Uterus (tissue), 3 donors: ENCODE measurements at regions not wholly inside any gene's neighbourhood (a gene's known extent, or its start where the extent isn't known, plus 50 kb on each side); places are given as distances from the start of the nearest gene placed in this dataset.

ENCODE experiments used
- DNase-seq, 2 donors: peaks; one replicate each; pipeline ENCODE4 v3.0.0-alpha.2; 2019 to 2020
- H3K27ac ChIP-seq, 2 donors: fragments of 200-600 bp; sonication (generic); 1 replicate in 1 of 2; 2 replicates in 1 of 2; pipeline ENCODE4 v1.5.1; 2016 to 2018
- H3K27me3 ChIP-seq, 2 donors: fragments of 200-600 bp; sonication (generic); one replicate each; pipeline ENCODE4 v1.5.1; 2018 to 2019; ENCODE audit warnings: control low read depth in 1 of 2
- H3K36me3 ChIP-seq, 2 donors: fragments of 200-600 bp; sonication (generic); one replicate each; pipeline ENCODE4 v1.5.1; 2019; ENCODE audit warnings: control low read depth in 1 of 2
- H3K4me1 ChIP-seq, 2 donors: fragments of 200-600 bp; sonication (generic); one replicate each; pipeline ENCODE4 v1.5.1; 2018 to 2019; ENCODE audit warnings: control low read depth in 1 of 2
- H3K4me3 ChIP-seq, 2 donors: fragments of 200-600 bp; sonication (generic); 1 replicate in 1 of 2; 2 replicates in 1 of 2; pipeline ENCODE4 v1.5.1; 2018 to 2019; ENCODE audit warnings: mild to moderate bottlenecking in 1 of 2
- H3K9me3 ChIP-seq, 2 donors: fragments of 200-600 bp; sonication (generic); one replicate each; pipeline ENCODE4 v1.5.1; 2019; ENCODE audit warnings: control low read depth in 1 of 2
- POLR2A ChIP-seq, 2 donors: fragments of 450-650 bp; IDR thresholded peaks; one replicate each; pipeline ENCODE4 v1.6.1; 2016; ENCODE audit warnings: antibody characterized with exemption in 2 of 2, mild to moderate bottlenecking in 1 of 2, moderate library complexity in 1 of 2
- intact Hi-C: fragments of 100-400 bp; cut with DNase I; formaldehyde crosslinking; loops from one replicate; pipeline ENCODE4 v1.15.1; 2023; ENCODE audit warnings: low total_unique reads
- TF ChIP-seq, protein P1 (sequence below), 4 experiments: fragments of 200-600 bp in 2 of 4; fragments of 450-650 bp in 2 of 4; sonication (generic) in 2 of 4; IDR thresholded peaks; one replicate each; pipeline ENCODE4 v1.5.1; 2016 to 2019; ENCODE audit warnings: antibody characterized with exemption in 4 of 4, mild to moderate bottlenecking in 2 of 4, moderate library complexity in 1 of 4
- donor health status: DM: yes; HTN: yes; CAD: no.

DNA sequence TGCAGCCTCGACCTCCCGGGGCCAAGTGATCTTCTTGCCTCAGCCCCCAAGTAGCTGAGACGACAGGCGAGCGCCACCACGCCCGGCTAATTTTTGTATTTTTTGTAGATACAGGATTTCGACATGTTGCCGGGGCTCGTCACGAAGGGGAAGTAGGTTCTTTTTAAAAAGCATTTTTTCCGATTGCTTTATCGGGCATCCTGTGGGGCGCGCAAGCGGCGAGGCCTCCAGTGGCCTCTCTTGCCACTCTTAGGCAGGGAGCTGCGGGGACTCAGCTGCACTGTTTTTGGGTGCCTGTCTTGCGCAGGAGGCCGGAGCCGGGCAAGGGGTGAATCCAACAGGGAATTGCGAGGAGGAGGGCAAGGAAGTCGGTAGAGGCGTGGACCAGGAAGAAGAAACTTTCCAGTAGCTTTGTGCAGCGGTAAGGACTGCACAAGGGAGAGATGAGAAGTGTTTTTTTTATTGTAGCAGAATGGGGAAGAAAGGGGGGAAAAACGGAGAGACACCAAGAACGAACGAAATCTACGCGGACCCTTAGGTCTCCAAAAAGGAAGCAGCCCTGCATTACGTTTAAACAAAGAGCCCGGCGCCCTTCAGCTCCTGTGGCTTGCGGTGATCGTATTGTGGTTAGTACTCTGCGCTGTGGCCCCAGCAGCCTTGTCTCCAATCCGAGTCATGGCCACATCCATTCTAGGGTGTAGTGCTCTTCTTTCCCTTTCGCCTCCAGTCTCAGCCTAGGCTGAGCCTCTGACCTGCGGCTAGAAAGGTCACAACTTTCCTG is 164.8 kb downstream of the PPIAL4G start:
- TF ChIP-seq, protein P1, sequence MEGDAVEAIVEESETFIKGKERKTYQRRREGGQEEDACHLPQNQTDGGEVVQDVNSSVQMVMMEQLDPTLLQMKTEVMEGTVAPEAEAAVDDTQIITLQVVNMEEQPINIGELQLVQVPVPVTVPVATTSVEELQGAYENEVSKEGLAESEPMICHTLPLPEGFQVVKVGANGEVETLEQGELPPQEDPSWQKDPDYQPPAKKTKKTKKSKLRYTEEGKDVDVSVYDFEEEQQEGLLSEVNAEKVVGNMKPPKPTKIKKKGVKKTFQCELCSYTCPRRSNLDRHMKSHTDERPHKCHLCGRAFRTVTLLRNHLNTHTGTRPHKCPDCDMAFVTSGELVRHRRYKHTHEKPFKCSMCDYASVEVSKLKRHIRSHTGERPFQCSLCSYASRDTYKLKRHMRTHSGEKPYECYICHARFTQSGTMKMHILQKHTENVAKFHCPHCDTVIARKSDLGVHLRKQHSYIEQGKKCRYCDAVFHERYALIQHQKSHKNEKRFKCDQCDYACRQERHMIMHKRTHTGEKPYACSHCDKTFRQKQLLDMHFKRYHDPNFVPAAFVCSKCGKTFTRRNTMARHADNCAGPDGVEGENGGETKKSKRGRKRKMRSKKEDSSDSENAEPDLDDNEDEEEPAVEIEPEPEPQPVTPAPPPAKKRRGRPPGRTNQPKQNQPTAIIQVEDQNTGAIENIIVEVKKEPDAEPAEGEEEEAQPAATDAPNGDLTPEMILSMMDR (IDR thresholded peaks at IDR 0.05): no peak
- no peak for DNase-seq
- peak overlapping the region in 1 of 2 donors; percentile 6 for H3K4me3 ChIP-seq
- no peaks in the 10 kb centered on the region for H3K27me3 ChIP-seq
- intact Hi-C loops: no loop called here
- no peaks in the 10 kb centered on the region for H3K4me1 ChIP-seq
- no peaks in the 10 kb centered on the region for H3K36me3 ChIP-seq
- H3K9me3 ChIP-seq: no peaks in the 10 kb centered on the region
- no peak overlapping the region for H3K27ac ChIP-seq

DNA sequence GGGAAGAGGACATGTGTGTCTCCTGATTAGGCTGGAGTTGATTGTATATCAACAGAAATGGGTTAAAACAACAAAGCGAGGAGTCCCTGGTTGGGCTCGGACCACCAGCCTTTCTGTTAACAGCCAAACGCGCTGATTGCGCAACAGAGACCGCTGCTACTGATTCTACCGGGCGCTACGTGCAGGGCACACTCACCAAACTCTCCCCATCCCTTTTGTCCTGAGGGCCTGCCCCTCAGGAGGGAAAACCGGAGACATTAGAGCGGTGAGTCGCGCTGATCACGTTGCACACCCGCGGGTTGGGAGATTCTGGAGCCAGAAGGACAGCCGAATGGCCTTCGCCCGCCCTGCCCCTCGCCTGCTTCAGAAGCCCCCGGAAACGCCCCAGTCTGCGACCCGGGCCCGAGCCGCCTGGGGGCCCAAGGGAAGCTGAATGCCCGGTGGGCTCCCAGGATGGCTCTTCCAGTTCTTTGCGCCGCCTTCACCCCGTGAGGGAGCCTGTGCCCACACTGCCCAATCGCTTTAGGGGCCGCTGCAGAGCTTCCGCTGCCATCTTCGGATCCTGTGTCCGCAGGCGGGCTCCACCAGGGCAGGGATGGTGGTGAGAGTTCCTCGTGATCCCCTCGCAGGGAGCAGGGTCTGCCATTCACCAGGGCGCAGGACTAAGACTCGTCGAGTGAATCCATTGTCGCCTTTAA is 165.4 kb upstream of the NBPF11 start:
- Histone ChIP-seq H3K27me3 (no peaks in the 10 kb centered on the region), H3K4me3 (no peak overlapping the region), H3K4me1 (no peaks in the 10 kb centered on the region), H3K36me3 (no peaks in the 10 kb centered on the region), H3K9me3 (no peaks in the 10 kb centered on the region), H3K27ac (no peak overlapping the region)
- no peak for DNase-seq
- intact Hi-C loops: no loop called here
- TF ChIP-seq, protein P1 (IDR thresholded peaks at IDR 0.05): no peak
- TF ChIP-seq POLR2A (IDR thresholded peaks at IDR 0.05): no peak

DNA sequence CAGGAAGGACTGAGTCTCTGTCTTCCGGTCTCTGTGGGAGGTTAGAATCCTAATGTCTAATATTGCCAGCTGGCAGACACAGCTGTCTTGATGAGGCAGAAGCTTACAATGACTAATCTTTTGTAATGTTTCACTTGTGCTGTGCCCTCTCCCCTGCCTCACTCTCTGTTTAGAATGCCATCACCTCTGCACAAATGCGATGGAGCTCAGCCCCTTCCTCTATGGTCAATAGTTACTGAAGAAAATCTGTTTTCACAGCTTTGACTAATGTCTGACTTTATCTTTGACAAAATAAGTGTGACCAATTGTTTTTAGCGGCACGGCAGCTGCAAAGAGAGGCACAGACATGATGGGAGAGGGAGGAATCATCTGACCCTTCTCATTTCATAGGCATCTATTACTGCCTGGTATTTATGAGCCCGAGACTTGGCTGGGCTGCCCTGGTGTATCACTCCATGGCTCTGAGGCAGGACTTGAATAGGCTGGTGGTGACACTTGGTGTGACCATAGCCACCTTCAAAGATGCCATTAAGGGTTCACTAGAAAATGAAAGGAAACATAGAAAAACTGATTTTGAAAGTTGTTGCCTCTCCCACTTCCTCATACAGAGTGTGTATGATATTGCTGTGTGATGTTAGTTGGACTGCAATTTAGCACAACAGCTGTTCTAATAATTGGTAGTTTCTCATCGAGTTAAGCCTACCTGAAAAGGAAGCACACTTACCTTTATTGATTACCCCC is 163.2 kb upstream of the NBPF11 start:
- H3K36me3 ChIP-seq: no peaks in the 10 kb centered on the region
- DNase-seq: no peak
- H3K27me3 ChIP-seq: peaks cover under 1 to 1% of the 10 kb centered on the region in 2 donors
- TF ChIP-seq, protein P1 (IDR thresholded peaks at IDR 0.05): no peak
- TF ChIP-seq POLR2A (IDR thresholded peaks at IDR 0.05): no peak
- intact Hi-C loops: no loop called here
- H3K27ac ChIP-seq: no peak overlapping the region
- no peaks in the 10 kb centered on the region for H3K4me1 ChIP-seq
- H3K4me3 ChIP-seq: no peak overlapping the region
- H3K9me3 ChIP-seq: no peaks in the 10 kb centered on the region

DNA sequence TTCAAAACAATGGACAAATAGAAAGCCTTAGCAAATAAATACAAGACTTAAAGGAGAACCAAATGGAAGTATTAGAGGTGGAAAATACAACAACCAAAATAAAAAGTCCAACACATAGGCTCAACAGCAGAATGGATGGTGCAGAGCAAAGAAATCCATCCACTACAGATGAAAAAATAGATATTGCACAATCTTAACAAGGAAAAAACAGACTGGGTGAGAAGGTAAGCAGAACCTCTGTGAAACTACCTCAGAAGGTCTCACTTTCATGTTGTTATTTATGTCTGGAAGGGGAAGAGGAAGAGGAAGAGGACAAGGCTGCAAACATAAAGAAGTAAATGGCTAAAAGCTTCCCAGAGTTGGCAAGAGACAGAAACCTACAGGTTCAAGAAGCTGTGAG is 158.7 kb upstream of the NBPF11 start:
- intact Hi-C loops: no loop called here
- TF ChIP-seq POLR2A (IDR thresholded peaks at IDR 0.05): no peak
- TF ChIP-seq, protein P1 (IDR thresholded peaks at IDR 0.05): no peak
- H3K4me3 ChIP-seq: no peak overlapping the region
- H3K36me3 ChIP-seq: no peaks in the 10 kb centered on the region
- no peaks in the 10 kb centered on the region for H3K9me3 ChIP-seq
- no peaks in the 10 kb centered on the region for H3K4me1 ChIP-seq
- no peak for DNase-seq
- no peak overlapping the region for H3K27ac ChIP-seq
- H3K27me3 ChIP-seq: peaks cover 8 to 13% of the 10 kb centered on the region in 2 donors
